LoVo (cell line): ENCODE measurements at regions not wholly inside any gene's neighbourhood (a gene's known extent, or its start where the extent isn't known, plus 50 kb on each side); places are given as distances from the start of the nearest gene placed in this dataset.

Experiments
- DNase-seq: peaks from one replicate; pipeline ENCODE4 v3.0.0-alpha.2; 2016; ENCODE audit warnings: low spot score

GRCh38 chr4:167290678-167291077 lies 56.4 kb upstream of the SPOCK3 start:
- DNase-seq, result peak; percentile 23

- DNase-seq, result no peak
Observed at GRCh38 chr4:167308876-167309275, 74.6 kb upstream of the SPOCK3 start.

- DNase-seq, result no peak
Observed at GRCh38 chr4:167321299-167321698, 87.0 kb upstream of the SPOCK3 start.

GRCh38 chr4:167339781-167340180 lies 105.5 kb upstream of the SPOCK3 start:
- no peak for DNase-seq

GRCh38 chr4:167359711-167360110 lies 125.4 kb upstream of the SPOCK3 start:
- DNase-seq, result no peak

GRCh38 chr4:167379076-167379835 lies 145.0 kb upstream of the SPOCK3 start:
- DNase-seq, result no peak

- no peak for DNase-seq
Observed at GRCh38 chr4:167380964-167381363, 146.7 kb upstream of the SPOCK3 start.

GRCh38 chr4:167383291-167383690 lies 149.0 kb upstream of the SPOCK3 start:
- DNase-seq, result no peak

- DNase-seq, result no peak
Observed at GRCh38 chr4:167397586-167397985, 163.3 kb upstream of the SPOCK3 start.

- no peak for DNase-seq
Observed at GRCh38 chr4:167399201-167399600, 164.9 kb upstream of the SPOCK3 start.

GRCh38 chr4:167406181-167406580 lies 171.9 kb upstream of the SPOCK3 start:
- no peak for DNase-seq

GRCh38 chr4:167415461-167415860 lies 181.2 kb upstream of the SPOCK3 start:
- no peak for DNase-seq

GRCh38 chr4:167419468-167420140 lies 185.3 kb upstream of the SPOCK3 start:
- DNase-seq, result no peak

GRCh38 chr4:167421201-167421600 lies 186.9 kb upstream of the SPOCK3 start:
- no peak for DNase-seq

GRCh38 chr4:167424341-167425256 lies 190.3 kb upstream of the SPOCK3 start:
- no peak for DNase-seq

- DNase-seq, result no peak
Observed at GRCh38 chr4:167428156-167428555, 193.9 kb upstream of the SPOCK3 start.

GRCh38 chr4:167431371-167431770 lies 197.1 kb upstream of the SPOCK3 start:
- DNase-seq, result no peak

GRCh38 chr4:167435786-167436185 lies 201.5 kb upstream of the SPOCK3 start:
- no peak for DNase-seq

- no peak for DNase-seq
Observed at GRCh38 chr4:167443841-167444240, 209.5 kb upstream of the SPOCK3 start.

- no peak for DNase-seq
Observed at GRCh38 chr4:167452922-167453430, 218.7 kb upstream of the SPOCK3 start.

- DNase-seq, result no peak
Observed at GRCh38 chr4:167456619-167457018, 222.3 kb upstream of the SPOCK3 start.

GRCh38 chr4:167469436-167469835 lies 235.1 kb upstream of the SPOCK3 start:
- no peak for DNase-seq
